22Rv1 (cell line): ENCODE measurements at regions not wholly inside any gene's neighbourhood (a gene's known extent, or its start where the extent isn't known, plus 50 kb on each side); places are given as distances from the start of the nearest gene placed in this dataset.

Experiments
- H3K27ac ChIP-seq: fragments of 450-650 bp; 2 replicates; pipeline ENCODE4 v1.5.1; 2017
- CTCF ChIP-seq: fragments of 450-650 bp; IDR thresholded peaks from 2 replicates; pipeline ENCODE4 v1.5.1; 2017; ENCODE audit warnings: mild to moderate bottlenecking
- ZFX ChIP-seq: fragments of 450-650 bp; IDR thresholded peaks from 2 replicates; pipeline ENCODE4 v1.6.1; 2017; ENCODE audit warnings: antibody characterized with exemption, borderline replicate concordance

- H3K27ac ChIP-seq = no peak overlapping the region
- TF ChIP-seq ZFX (no peak), CTCF (no peak)
Observed at GRCh38 chr6:74768738-74769137, 437.1 kb downstream of the COL12A1 start.

GRCh38 chr6:74768120-74768519, 437.7 kb downstream of the COL12A1 start:
- H3K27ac ChIP-seq = no peak overlapping the region

GRCh38 chr6:74765486-74765885, 440.4 kb downstream of the COL12A1 start:
- no peak overlapping the region for H3K27ac ChIP-seq
- TF ChIP-seq ZFX (no peak), CTCF (no peak)

More at GRCh38 chr6:74768120-74768519, 437.7 kb downstream of the COL12A1 start:
- TF ChIP-seq CTCF = no peak
- no peak for TF ChIP-seq ZFX

- TF ChIP-seq ZFX (no peak), CTCF (no peak)
- no peak overlapping the region for H3K27ac ChIP-seq
Observed at GRCh38 chr6:74764486-74764885, 441.4 kb downstream of the COL12A1 start.

DNA sequence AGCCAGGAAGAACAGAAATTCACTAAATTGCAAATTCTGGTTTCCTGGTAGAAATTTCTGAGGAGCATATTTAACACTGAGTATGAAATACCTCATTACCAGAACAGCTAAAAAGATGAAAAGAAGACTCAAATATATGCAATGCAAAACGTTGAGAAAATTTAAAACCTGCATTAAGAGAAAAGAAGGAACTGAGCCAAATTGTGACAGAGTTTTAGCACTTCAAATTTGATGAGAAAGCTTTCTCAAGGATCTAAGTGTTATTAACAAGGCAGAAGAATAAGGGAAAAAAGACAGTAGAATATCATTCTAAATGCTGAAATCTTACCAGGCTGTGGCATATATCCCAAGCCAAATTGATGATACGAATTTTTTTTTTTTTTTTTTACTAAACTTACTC, 443.0 kb downstream of the COL12A1 start:
- TF ChIP-seq CTCF (no peak), ZFX (no peak)

GRCh38 chr6:74757813-74758212, 448.0 kb downstream of the COL12A1 start:
- TF ChIP-seq CTCF = no peak
- TF ChIP-seq ZFX = no peak
- H3K27ac ChIP-seq = no peak overlapping the region

More for the DNA sequence above, 443.0 kb downstream of the COL12A1 start:
- no peak overlapping the region for H3K27ac ChIP-seq

- no peak overlapping the region for H3K27ac ChIP-seq
- TF ChIP-seq ZFX (no peak), CTCF (no peak)
Observed at GRCh38 chr6:74756923-74757322, 448.9 kb downstream of the COL12A1 start.
